Middle frontal gyrus (tissue), 1 donor: ENCODE measurements at regions not wholly inside any gene's neighbourhood (a gene's known extent, or its start where the extent isn't known, plus 50 kb on each side); places are given as distances from the start of the nearest gene placed in this dataset.

ENCODE experiments used
- DNase-seq: peaks from one replicate; pipeline ENCODE4 v3.0.0-alpha.2; 2015; ENCODE audit warnings: low spot score; ENCODE audit errors: extremely low spot score

- no peak for DNase-seq
These were observed 162.5 kb upstream of the SDK2 start for GRCh38 chr17:73806768-73807167.

- DNase-seq = no peak
These were observed 169.0 kb upstream of the SDK2 start for GRCh38 chr17:73813201-73813600.

- no peak for DNase-seq
These were observed 169.8 kb upstream of the SDK2 start for GRCh38 chr17:73814075-73814474.

GRCh38 chr17:73815474-73815873 lies 171.2 kb upstream of the SDK2 start:
- DNase-seq = no peak

GRCh38 chr17:73819440-73820395 lies 175.5 kb upstream of the SDK2 start:
- DNase-seq = no peak

GRCh38 chr17:73820686-73821448 lies 176.6 kb upstream of the SDK2 start:
- DNase-seq = no peak

GRCh38 chr17:73821665-73822064 lies 177.4 kb upstream of the SDK2 start:
- no peak for DNase-seq

- DNase-seq = no peak
These were observed 178.1 kb upstream of the SDK2 start for GRCh38 chr17:73822371-73822770.

GRCh38 chr17:73823684-73824083 lies 179.4 kb upstream of the SDK2 start:
- no peak for DNase-seq

- DNase-seq = no peak
These were observed 180.1 kb upstream of the SDK2 start for GRCh38 chr17:73824321-73824720.

- no peak for DNase-seq
These were observed 182.1 kb upstream of the SDK2 start for GRCh38 chr17:73826181-73826871.

- DNase-seq = no peak
These were observed 182.6 kb upstream of the SDK2 start for GRCh38 chr17:73826872-73827228.

GRCh38 chr17:73827627-73828291 lies 183.5 kb upstream of the SDK2 start:
- no peak for DNase-seq

GRCh38 chr17:73829676-73830280 lies 185.5 kb upstream of the SDK2 start:
- DNase-seq = no peak

- no peak for DNase-seq
These were observed 187.5 kb upstream of the SDK2 start for GRCh38 chr17:73831699-73832098.

GRCh38 chr17:73833775-73834488 lies 189.7 kb upstream of the SDK2 start:
- DNase-seq = no peak

- DNase-seq = no peak
These were observed 190.6 kb upstream of the SDK2 start for GRCh38 chr17:73834684-73835343.

GRCh38 chr17:73835605-73836004 lies 191.4 kb upstream of the SDK2 start:
- DNase-seq = no peak

GRCh38 chr17:73838815-73839214 lies 194.6 kb upstream of the SDK2 start:
- no peak for DNase-seq

GRCh38 chr17:73840829-73841228 lies 196.6 kb upstream of the SDK2 start:
- no peak for DNase-seq
